HEK293T (cell line): ENCODE measurements at regions not wholly inside any gene's neighbourhood (a gene's known extent, or its start where the extent isn't known, plus 50 kb on each side); places are given as distances from the start of the nearest gene placed in this dataset.

Source experiments
- ARNT ChIP-seq: fragments of 450-650 bp; IDR thresholded peaks from 2 replicates; pipeline ENCODE4 v1.6.1; 2017; ENCODE audit warnings: mild to moderate bottlenecking
- CTBP1 ChIP-seq: fragments of 450-650 bp; IDR thresholded peaks from 2 replicates; pipeline ENCODE4 v1.6.1; 2016; ENCODE audit warnings: borderline replicate concordance
- FOXA1 ChIP-seq: fragments of 450-650 bp; IDR thresholded peaks from 2 replicates; pipeline ENCODE4 v1.6.1; 2016; ENCODE audit warnings: mild to moderate bottlenecking
- FOXM1 ChIP-seq: fragments of 450-650 bp; IDR thresholded peaks from 2 replicates; pipeline ENCODE4 v1.6.1; 2017; ENCODE audit warnings: mild to moderate bottlenecking, borderline replicate concordance
- LEF1 ChIP-seq: fragments of 450-650 bp; IDR thresholded peaks from 2 replicates; pipeline ENCODE4 v1.6.1; 2017; ENCODE audit warnings: mild to moderate bottlenecking, borderline replicate concordance
- NFRKB ChIP-seq: fragments of 450-650 bp; IDR thresholded peaks from 2 replicates; pipeline ENCODE4 v1.6.1; 2016; ENCODE audit warnings: mild to moderate bottlenecking, moderate library complexity
- SP1 ChIP-seq: fragments of 450-650 bp; IDR thresholded peaks from 2 replicates; pipeline ENCODE4 v1.6.1; 2017
- SUZ12 ChIP-seq: fragments of 450-650 bp; IDR thresholded peaks from 2 replicates; pipeline ENCODE4 v1.6.1; 2016; ENCODE audit warnings: mild to moderate bottlenecking

DNA sequence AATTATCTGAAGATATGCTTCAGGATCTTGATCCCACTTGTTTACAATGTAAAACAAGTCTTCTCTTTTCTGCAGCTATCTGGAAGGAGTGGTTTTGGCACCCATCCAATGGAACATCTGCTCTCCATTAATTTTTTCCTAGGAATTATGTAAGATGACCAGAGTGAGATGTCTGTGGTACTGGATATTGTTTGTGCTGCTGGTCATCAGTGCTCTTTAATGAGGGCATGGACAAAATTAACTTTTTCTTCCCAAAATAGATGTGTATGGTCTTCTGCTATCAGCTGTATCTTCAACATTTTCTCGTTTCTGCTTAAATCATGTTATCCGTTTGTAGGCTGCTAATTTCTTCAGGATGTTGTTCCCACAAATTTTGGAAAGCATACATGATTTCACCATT, 415.4 kb upstream of the KLHL1 start:
- no peak for TF ChIP-seq NFRKB
- no peak for TF ChIP-seq LEF1
- no peak for TF ChIP-seq FOXM1
- TF ChIP-seq CTBP1: no peak
- no peak for TF ChIP-seq SUZ12
- no peak for TF ChIP-seq FOXA1
- TF ChIP-seq SP1: no peak
- no peak for TF ChIP-seq ARNT
